ENCODE measurements at regions not wholly inside any gene's neighbourhood (a gene's known extent, or its start where the extent isn't known, plus 50 kb on each side); places are given as distances from the start of the nearest gene placed in this dataset.

DNA sequence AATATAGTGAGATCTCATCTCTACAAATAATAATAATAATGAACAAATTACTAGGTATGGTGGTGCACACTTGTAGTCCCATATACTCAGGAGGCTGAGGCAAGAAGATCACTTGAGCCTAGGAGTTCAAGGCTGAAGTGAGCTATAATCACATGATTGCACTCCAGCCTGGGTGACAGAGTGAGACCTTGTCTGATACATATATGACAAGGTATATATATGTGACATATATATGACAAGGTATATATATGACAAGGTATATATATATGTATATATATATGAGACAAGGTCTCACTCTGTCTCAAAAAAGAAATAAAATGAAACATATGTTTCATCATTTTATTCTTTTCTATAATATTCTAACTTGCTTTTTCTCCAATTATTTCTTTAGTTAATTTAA lies 278.1 kb upstream of the TET2 start:
- no peak for DNase-seq (ENCODE audit: extremely low spot score)
- CTCF ChIA-PET: interaction anchor here (0.7 kb wide), 1 partner anchor 13 kb away, joined by 3 read pairs; no protein-coding TSS in a partner anchor
- no peak for TF ChIP-seq CTCF (IDR thresholded peaks at IDR 0.05; ENCODE audit: control extremely low read depth, extremely low read depth, low read depth, missing control alignments)
- POLR2A ChIA-PET: no interaction called here

DNA sequence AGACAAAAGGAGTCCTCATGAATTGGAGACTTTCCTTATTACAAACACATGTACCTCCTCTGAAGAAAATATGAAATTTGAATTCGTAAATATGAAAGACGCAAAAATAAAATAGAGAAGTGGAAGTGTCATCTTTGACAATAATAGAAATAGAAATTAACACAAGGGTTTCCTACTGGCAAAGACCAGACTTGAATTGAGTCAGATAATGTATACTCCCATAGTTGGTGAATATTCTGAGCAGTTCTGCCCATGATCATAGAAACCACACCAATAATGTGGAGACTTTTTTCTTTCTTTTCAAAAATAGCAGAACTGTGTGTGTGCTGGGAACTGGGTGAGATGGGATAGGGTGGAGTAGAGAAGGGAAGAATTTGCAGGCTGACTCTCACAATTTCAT lies 277.7 kb upstream of the TET2 start:
- TF ChIP-seq CTCF (IDR thresholded peaks at IDR 0.05; ENCODE audit: control extremely low read depth, extremely low read depth, low read depth, missing control alignments): no peak
- CTCF ChIA-PET: no interaction called here
- peak; percentile 31 for DNase-seq (ENCODE audit: extremely low spot score)
- POLR2A ChIA-PET: no interaction called here

DNA sequence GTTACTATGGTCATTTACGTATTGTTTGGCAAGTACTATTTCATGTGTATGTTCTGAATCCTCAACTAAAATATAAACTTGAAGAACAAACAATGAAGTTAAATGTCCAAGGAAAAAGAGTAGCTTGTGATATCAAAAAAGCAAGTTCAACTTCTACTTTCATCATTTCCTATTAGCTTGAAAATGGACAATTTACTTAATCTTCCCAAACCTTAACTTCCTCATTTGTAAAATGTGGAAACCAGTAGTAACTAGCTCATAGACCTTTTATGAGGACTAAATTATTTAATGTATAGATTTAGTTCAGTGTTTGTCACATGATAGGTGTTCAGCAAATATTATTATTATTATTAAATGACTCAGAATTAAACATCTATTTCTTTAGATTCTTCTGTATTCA lies 276.8 kb upstream of the TET2 start:
- CTCF ChIA-PET: interaction anchor here (1.3 kb wide), 1 partner anchor 9 kb away, joined by 7 read pairs; no protein-coding TSS in a partner anchor
- no peak for DNase-seq (ENCODE audit: extremely low spot score)
- no peak for TF ChIP-seq CTCF (IDR thresholded peaks at IDR 0.05; ENCODE audit: control extremely low read depth, extremely low read depth, low read depth, missing control alignments)
- POLR2A ChIA-PET: no interaction called here

DNA sequence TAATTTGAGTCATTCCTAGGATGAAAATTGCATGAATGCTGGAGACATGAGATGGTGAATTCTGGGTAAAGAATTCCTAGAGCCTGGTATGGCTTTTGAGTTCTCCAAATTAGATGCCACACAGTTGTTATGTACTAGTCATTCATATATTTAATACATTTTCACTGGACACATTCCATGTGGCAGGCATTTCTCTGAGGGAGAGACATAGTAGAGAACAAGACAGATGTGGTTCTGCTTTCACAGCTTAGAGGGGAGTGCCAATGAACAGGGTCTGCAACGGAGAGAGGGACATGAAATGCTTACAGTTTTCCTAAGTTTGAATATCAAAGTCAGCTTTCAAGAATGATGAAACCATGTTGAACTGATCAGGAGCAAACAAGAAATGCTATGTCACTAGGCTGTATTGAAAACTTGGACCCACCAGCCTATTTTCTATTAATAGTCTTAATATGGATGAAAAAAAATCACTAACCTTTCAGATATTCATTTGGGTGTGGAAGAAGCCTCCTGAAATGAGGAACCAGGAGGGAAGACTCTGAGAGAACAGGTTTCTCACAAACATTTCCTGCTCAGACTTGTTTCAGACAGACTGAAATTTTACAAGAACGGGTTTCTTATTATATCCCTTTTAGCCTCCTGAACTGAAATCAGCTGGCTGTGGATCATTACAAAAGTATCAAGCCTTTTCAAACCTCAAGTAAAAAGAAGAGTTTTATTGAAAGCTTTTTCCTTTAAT lies 276.0 kb upstream of the TET2 start:
- no peak for TF ChIP-seq CTCF (IDR thresholded peaks at IDR 0.05; ENCODE audit: control extremely low read depth, extremely low read depth, low read depth, missing control alignments)
- no peak for DNase-seq (ENCODE audit: extremely low spot score)
- CTCF ChIA-PET: interaction anchor here (0.9 to 1.3 kb wide), 3 partner anchors 10 to 11 kb away, joined by 3 to 7 read pairs (median 6); no protein-coding TSS in a partner anchor

DNA sequence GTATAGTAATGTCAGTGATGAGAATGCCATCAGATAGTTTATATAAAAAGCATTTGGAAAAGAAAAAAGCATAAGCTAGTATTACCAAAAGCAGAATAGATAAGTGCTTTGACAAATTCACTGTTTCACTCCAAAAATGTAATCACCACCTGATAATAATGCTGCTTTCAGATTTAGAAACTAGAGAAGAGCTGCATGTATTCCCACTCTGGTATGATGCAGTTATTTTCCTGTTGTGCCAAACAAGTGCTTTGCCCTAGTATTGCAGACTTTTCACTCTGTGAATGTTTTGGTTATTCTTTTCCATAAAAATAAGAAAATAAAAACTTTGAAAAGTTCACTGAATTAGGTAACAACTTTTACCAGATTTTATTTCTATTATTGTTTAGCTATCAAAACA lies 267.7 kb upstream of the TET2 start:
- POLR2A ChIA-PET: no interaction called here
- no peak for TF ChIP-seq CTCF (IDR thresholded peaks at IDR 0.05; ENCODE audit: control extremely low read depth, extremely low read depth, low read depth, missing control alignments)
- CTCF ChIA-PET: interaction anchor here (0.9 to 2.0 kb wide), 4 partner anchors 19 to 595 kb away, joined by 3 to 6 read pairs (median 4); partner anchors contain the start of gene PPA2
- DNase-seq (ENCODE audit: extremely low spot score): no peak

More for the DNA sequence above, 276.0 kb upstream of the TET2 start:
- POLR2A ChIA-PET: no interaction called here

DNA sequence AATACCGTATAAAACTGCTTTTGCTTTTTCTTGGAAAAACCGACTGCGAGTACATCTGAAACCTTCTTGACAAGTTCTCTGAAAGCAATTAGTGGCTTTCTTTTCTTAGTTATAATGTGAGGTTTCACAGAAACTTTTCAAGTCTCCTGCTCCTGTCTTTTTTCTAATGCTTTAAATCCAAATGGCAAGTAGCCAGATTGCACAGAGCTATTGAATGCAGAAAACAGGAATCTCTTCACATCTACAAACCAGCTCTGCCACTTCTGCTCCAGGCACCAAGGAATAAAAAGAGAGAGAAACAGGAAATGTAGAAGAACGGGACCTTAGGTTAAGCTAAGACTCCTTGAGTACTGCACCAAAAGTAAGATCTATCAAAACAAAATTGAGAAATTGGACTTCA lies 267.3 kb upstream of the TET2 start:
- no peak for DNase-seq (ENCODE audit: extremely low spot score)
- POLR2A ChIA-PET: no interaction called here
- CTCF ChIA-PET: interaction anchor here (1.6 to 1.9 kb wide), 2 partner anchors 20 to 594 kb away, joined by 3 to 6 read pairs; partner anchors contain the start of gene PPA2

More for the DNA sequence above, 267.3 kb upstream of the TET2 start:
- no peak for TF ChIP-seq CTCF (IDR thresholded peaks at IDR 0.05; ENCODE audit: control extremely low read depth, extremely low read depth, low read depth, missing control alignments)

All from GM10248 (cell line).